ENCODE measurements at regions not wholly inside any gene's neighbourhood (a gene's known extent, or its start where the extent isn't known, plus 50 kb on each side); places are given as distances from the start of the nearest gene placed in this dataset.

- no peak for DNase-seq
Observed at GRCh38 chr15:35663956-35664355, 118.0 kb upstream of the DPH6 start.

- DNase-seq = no peak
Observed at GRCh38 chr15:35665896-35666536, 120.1 kb upstream of the DPH6 start.

GRCh38 chr15:35667908-35668307 lies 121.9 kb upstream of the DPH6 start:
- DNase-seq = no peak

- no peak for DNase-seq
Observed at GRCh38 chr15:35669021-35669420, 123.1 kb upstream of the DPH6 start.

- DNase-seq = no peak
Observed at GRCh38 chr15:35669432-35670045, 123.6 kb upstream of the DPH6 start.

- DNase-seq = no peak
Observed at GRCh38 chr15:35671197-35671596, 125.2 kb upstream of the DPH6 start.

GRCh38 chr15:35671981-35672380 lies 126.0 kb upstream of the DPH6 start:
- DNase-seq = no peak

GRCh38 chr15:35673093-35673684 lies 127.2 kb upstream of the DPH6 start:
- DNase-seq = no peak

GRCh38 chr15:35674873-35675781 lies 129.2 kb upstream of the DPH6 start:
- DNase-seq = no peak

GRCh38 chr15:35678774-35679173 lies 132.8 kb upstream of the DPH6 start:
- DNase-seq = no peak

GRCh38 chr15:35679186-35679585 lies 133.2 kb upstream of the DPH6 start:
- DNase-seq = no peak

- no peak for DNase-seq
Observed at GRCh38 chr15:35680951-35681350, 135.0 kb upstream of the DPH6 start.

GRCh38 chr15:35686347-35686746 lies 140.4 kb upstream of the DPH6 start:
- DNase-seq = no peak

GRCh38 chr15:35689266-35689665 lies 143.3 kb upstream of the DPH6 start:
- no peak for DNase-seq

- DNase-seq = no peak
Observed at GRCh38 chr15:35690089-35690488, 144.1 kb upstream of the DPH6 start.

- no peak for DNase-seq
Observed at GRCh38 chr15:35690698-35691116, 144.7 kb upstream of the DPH6 start.

- DNase-seq = no peak
Observed at GRCh38 chr15:35691173-35691761, 145.3 kb upstream of the DPH6 start.

GRCh38 chr15:35691891-35692867 lies 146.2 kb upstream of the DPH6 start:
- no peak for DNase-seq

GRCh38 chr15:35693286-35693685 lies 147.3 kb upstream of the DPH6 start:
- DNase-seq = no peak

GRCh38 chr15:35693886-35694285 lies 147.9 kb upstream of the DPH6 start:
- no peak for DNase-seq

GRCh38 chr15:35695003-35695402 lies 149.0 kb upstream of the DPH6 start:
- DNase-seq = no peak

GRCh38 chr15:35696767-35697231 lies 150.8 kb upstream of the DPH6 start:
- no peak for DNase-seq
